PC-3 (cell line): ENCODE measurements at regions not wholly inside any gene's neighbourhood (a gene's known extent, or its start where the extent isn't known, plus 50 kb on each side); places are given as distances from the start of the nearest gene placed in this dataset.

Source experiments
- ATAC-seq: fragments of 200-7000 bp; cut with Tn5 transposase; 2 replicates; pipeline ENCODE4 v1.9.1; 2020; ENCODE audit warnings: mild to moderate bottlenecking, moderate library complexity
- BruUV-seq: library from RNA; stranded (reverse); fragments of 400-500 nt; replicated peaks from 2 replicates; lab custom pipeline; 2021; lab: Mats Ljungman, UMichigan
- CTCF ChIA-PET: fragments of 300-600 bp; sonication (Branson Sonifier 250); formaldehyde crosslinking; loops from one replicate; lab custom pipeline; 2022; ENCODE audit warnings: antibody characterized with exemption; lab: Charles Lee
- POLR2A ChIA-PET: fragments of 300-600 bp; sonication (Branson Sonifier 250); formaldehyde crosslinking; loops from one replicate; lab custom pipeline; 2022; ENCODE audit warnings: antibody characterized with exemption; ENCODE audit not compliant: unreplicated experiment; lab: Charles Lee
- DNase-seq: peaks from one replicate; pipeline ENCODE4 v3.0.0-alpha.2; 2015
- H2AFZ ChIP-seq: fragments of 300-600 bp; sonication (generic); 2 replicates; pipeline ENCODE4 v1.6.0; 2016; ENCODE audit warnings: antibody characterized with exemption, low read length
- H3F3A ChIP-seq: fragments of 300-600 bp; sonication (generic); one replicate; pipeline ENCODE4 v1.6.0; 2017; ENCODE audit warnings: antibody characterized with exemption, low read length, control low read depth, mild to moderate bottlenecking; ENCODE audit not compliant: unreplicated experiment
- H3K27ac ChIP-seq: fragments of 300-600 bp; sonication (generic); 2 replicates; pipeline ENCODE4 v1.5.1; 2016; ENCODE audit warnings: mild to moderate bottlenecking, low read length
- H3K27me3 ChIP-seq: fragments of 300-600 bp; sonication (generic); 2 replicates; pipeline ENCODE4 v1.6.1; 2016; ENCODE audit warnings: low read length, mixed read lengths
- H3K36me3 ChIP-seq: fragments of 300-600 bp; sonication (generic); 2 replicates; pipeline ENCODE4 v1.6.1; 2016; ENCODE audit warnings: low read depth, mixed run types, low read length, mixed read lengths
- H3K4me1 ChIP-seq: fragments of 300-600 bp; sonication (generic); 2 replicates; pipeline ENCODE4 v1.5.1; 2016; ENCODE audit warnings: low read length; ENCODE audit not compliant: insufficient read depth
- H3K4me2 ChIP-seq: fragments of 300-600 bp; sonication (generic); 2 replicates; pipeline ENCODE4 v1.6.0; 2016; ENCODE audit warnings: low read length
- H3K4me3 ChIP-seq: fragments of 300-600 bp; sonication (generic); 2 replicates; pipeline ENCODE4 v1.5.1; 2016; ENCODE audit warnings: mild to moderate bottlenecking, low read length, mixed read lengths
- H3K79me2 ChIP-seq: fragments of 300-600 bp; sonication (generic); 2 replicates; pipeline ENCODE4 v1.6.1; 2017; ENCODE audit warnings: low read length, mixed read lengths
- H3K9ac ChIP-seq: fragments of 300-600 bp; sonication (generic); 2 replicates; pipeline ENCODE4 v1.6.0; 2016; ENCODE audit warnings: mild to moderate bottlenecking, low read length
- H3K9me2 ChIP-seq: fragments of 300-600 bp; sonication (generic); replicated peaks from 2 replicates; pipeline ENCODE4 v1.6.1; 2016; ENCODE audit warnings: mixed run types, low read length, mixed read lengths
- H3K9me3 ChIP-seq: fragments of 300-600 bp; sonication (generic); 2 replicates; pipeline ENCODE4 v1.6.1; 2016; ENCODE audit warnings: low read length, mixed read lengths
- H4K20me1 ChIP-seq: fragments of 300-600 bp; sonication (generic); 2 replicates; pipeline ENCODE4 v1.6.1; 2016; ENCODE audit warnings: low read length, mixed read lengths
- EZH2 ChIP-seq: fragments of 300-600 bp; sonication (generic); IDR thresholded peaks from one replicate; pipeline ENCODE4 v1.6.1; 2017; ENCODE audit warnings: antibody characterized with exemption, mild to moderate bottlenecking, low read length; ENCODE audit not compliant: unreplicated experiment
- EZH2phosphoT487 ChIP-seq: fragments of 300-600 bp; sonication (generic); IDR thresholded peaks from 2 replicates; pipeline ENCODE4 v1.6.1; 2018; ENCODE audit warnings: mild to moderate bottlenecking, antibody characterized with exemption, low read length, borderline replicate concordance
- intact Hi-C: fragments of 100-400 bp; cut with micrococcal nuclease; formaldehyde crosslinking; loops from 2 replicates; pipeline ENCODE4 v1.9.0; 2023
- TF ChIP-seq, protein P1 (sequence below): fragments of 300-600 bp; sonication (generic); conservative IDR thresholded peaks from 2 replicates; pipeline ENCODE4 v1.5.1; 2017; ENCODE audit warnings: antibody characterized with exemption, low read depth, mild to moderate bottlenecking, low read length

DNA sequence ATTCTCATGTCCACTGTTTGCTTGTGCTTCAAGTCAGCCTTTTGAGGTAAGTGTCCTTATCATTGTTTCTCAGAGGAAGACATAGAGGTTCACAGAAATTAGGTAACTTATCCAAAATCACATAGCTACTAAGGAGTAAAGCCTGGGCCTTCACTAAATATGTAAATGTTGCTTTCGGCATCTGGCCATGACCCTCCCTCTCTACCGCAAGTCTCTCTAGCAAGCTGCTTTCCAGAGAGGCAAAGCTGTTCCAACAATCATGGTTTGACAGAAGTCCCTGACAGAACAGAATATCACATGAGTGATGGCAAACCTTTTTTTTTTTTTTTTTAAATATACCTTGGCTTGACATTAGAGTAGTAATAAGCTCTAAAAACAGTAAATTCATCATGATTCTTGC lies 94.5 kb upstream of the F3 start:
- Histone ChIP-seq H3K27ac (no peak overlapping the region), H3F3A (no peaks in the 10 kb centered on the region)
- no TSS peak for BruUV-seq

DNA sequence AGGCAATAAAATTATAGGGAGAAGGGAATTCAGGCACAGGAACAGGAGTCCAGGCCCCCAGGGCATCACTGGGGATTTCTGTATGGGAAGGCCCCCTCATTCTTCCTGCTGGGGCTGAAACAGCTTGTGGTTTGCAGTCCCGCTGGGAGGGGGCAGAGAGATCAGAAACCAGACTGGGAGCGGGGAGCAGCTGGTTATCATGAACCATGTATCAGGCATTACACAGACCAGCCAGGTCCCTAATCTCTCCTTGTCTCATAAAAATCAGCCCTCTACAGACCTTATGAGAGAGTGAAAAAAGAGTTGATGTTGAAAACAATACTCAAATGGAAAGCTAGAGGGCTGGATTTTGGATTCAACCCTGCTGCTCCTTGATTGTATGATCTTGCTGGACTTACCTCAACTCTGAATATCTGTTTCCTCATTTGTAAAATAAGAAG lies 93.4 kb upstream of the F3 start:
- no peak; the same call in 1 of the 2 replicates for ATAC-seq
- Histone ChIP-seq H3K27ac (no peak overlapping the region), H3K9ac (no peak overlapping the region), H3K4me3 (no peak overlapping the region), H3K79me2 (no peaks in the 10 kb centered on the region), H3K27me3 (no peaks in the 10 kb centered on the region), H3K4me1 (no peaks in the 10 kb centered on the region), H3K36me3 (no peaks in the 10 kb centered on the region), H3K9me3 (peaks cover 4% of the 10 kb centered on the region; the same call in 1 of the 2 replicates), H3K4me2 (no peak overlapping the region), H3K9me2 (no peaks in the 10 kb centered on the region), H4K20me1 (no peaks in the 10 kb centered on the region), H2AFZ (no peak overlapping the region), H3F3A (no peaks in the 10 kb centered on the region)
- TF ChIP-seq, protein P1, sequence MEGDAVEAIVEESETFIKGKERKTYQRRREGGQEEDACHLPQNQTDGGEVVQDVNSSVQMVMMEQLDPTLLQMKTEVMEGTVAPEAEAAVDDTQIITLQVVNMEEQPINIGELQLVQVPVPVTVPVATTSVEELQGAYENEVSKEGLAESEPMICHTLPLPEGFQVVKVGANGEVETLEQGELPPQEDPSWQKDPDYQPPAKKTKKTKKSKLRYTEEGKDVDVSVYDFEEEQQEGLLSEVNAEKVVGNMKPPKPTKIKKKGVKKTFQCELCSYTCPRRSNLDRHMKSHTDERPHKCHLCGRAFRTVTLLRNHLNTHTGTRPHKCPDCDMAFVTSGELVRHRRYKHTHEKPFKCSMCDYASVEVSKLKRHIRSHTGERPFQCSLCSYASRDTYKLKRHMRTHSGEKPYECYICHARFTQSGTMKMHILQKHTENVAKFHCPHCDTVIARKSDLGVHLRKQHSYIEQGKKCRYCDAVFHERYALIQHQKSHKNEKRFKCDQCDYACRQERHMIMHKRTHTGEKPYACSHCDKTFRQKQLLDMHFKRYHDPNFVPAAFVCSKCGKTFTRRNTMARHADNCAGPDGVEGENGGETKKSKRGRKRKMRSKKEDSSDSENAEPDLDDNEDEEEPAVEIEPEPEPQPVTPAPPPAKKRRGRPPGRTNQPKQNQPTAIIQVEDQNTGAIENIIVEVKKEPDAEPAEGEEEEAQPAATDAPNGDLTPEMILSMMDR, result no peak
- TF ChIP-seq EZH2, result no peak
- no peak for TF ChIP-seq EZH2phosphoT487
- intact Hi-C loops, result no loop called here
- POLR2A ChIA-PET, result no interaction called here
- BruUV-seq, result no TSS peak
- CTCF ChIA-PET, result no interaction called here
- no peak for DNase-seq

More for the DNA sequence above, 94.5 kb upstream of the F3 start:
- CTCF ChIA-PET, result no interaction called here
- H3K4me3 ChIP-seq, result no peak overlapping the region
- ATAC-seq (no peak), DNase-seq (no peak)
- intact Hi-C loops, result no loop called here
- H3K4me2 ChIP-seq, result no peak overlapping the region
- H3K9me3 ChIP-seq, result peaks cover 4% of the 10 kb centered on the region; the same call in 1 of the 2 replicates
- H3K27me3 ChIP-seq, result no peaks in the 10 kb centered on the region
- H3K36me3 ChIP-seq, result no peaks in the 10 kb centered on the region
- H3K4me1 ChIP-seq, result no peaks in the 10 kb centered on the region
- no peak overlapping the region for H2AFZ ChIP-seq
- POLR2A ChIA-PET, result no interaction called here
- H3K79me2 ChIP-seq, result no peaks in the 10 kb centered on the region
- H3K9me2 ChIP-seq, result no peaks in the 10 kb centered on the region
- H4K20me1 ChIP-seq, result no peaks in the 10 kb centered on the region
- TF ChIP-seq EZH2phosphoT487 (no peak), EZH2 (no peak)
- TF ChIP-seq, protein P1, result no peak
- H3K9ac ChIP-seq, result no peak overlapping the region

DNA sequence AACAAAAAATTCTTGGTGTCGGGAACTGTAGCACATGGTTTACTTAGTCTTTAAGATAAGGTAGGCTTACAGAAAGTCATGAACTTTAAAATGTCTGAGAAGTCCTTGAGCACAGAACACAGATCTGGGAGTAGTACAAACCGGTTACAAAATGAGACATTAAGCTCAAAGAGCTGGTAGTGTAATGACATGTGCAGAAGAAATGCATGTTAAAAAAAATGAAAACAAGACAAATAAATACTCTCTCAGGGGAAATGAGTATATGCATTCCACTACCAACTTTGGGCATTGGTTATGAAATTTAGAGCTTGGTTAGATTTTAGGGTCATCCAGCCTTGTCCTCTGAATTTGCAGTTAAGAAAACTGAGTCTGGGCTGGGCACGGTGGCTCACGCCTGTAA lies 91.5 kb upstream of the F3 start:
- H3K4me2 ChIP-seq, result no peak overlapping the region
- ChIA-PET POLR2A (no interaction called here), CTCF (no interaction called here)
- H3K9ac ChIP-seq, result no peak overlapping the region
- TF ChIP-seq, protein P1, result no peak
- no peak for TF ChIP-seq EZH2
- peaks cover 4% of the 10 kb centered on the region; the same call in 1 of the 2 replicates for H3K9me3 ChIP-seq
- no peaks in the 10 kb centered on the region for H3K79me2 ChIP-seq
- H2AFZ ChIP-seq, result no peak overlapping the region
- BruUV-seq, result no TSS peak
- H4K20me1 ChIP-seq, result no peaks in the 10 kb centered on the region
- H3F3A ChIP-seq, result no peaks in the 10 kb centered on the region
- DNase-seq, result no peak
- no peaks in the 10 kb centered on the region for H3K36me3 ChIP-seq
- H3K9me2 ChIP-seq, result no peaks in the 10 kb centered on the region
- no peaks in the 10 kb centered on the region for H3K27me3 ChIP-seq
- H3K4me1 ChIP-seq, result no peaks in the 10 kb centered on the region
- intact Hi-C loops, result no loop called here
- H3K4me3 ChIP-seq, result no peak overlapping the region
- ATAC-seq, result no peak
- H3K27ac ChIP-seq, result no peak overlapping the region
